ENCODE measurements at regions not wholly inside any gene's neighbourhood (a gene's known extent, or its start where the extent isn't known, plus 50 kb on each side); places are given as distances from the start of the nearest gene placed in this dataset.

- Histone ChIP-seq H3K9ac (ENCODE audit: insufficient read depth, low read length) (no peak overlapping the region), H3K27ac (ENCODE audit: insufficient read depth, low read length) (no peak overlapping the region), H3K4me2 (ENCODE audit: extremely low read depth, insufficient read depth, low read length) (no peak overlapping the region), H3K4me3 (replicated peaks in 1 of 4; ENCODE audit: control extremely low read depth in 1 of 4, insufficient read depth in 1 of 4, low read depth in 3 of 4, low read length in 4 of 4) (no peak overlapping the region), H4K20me1 (ENCODE audit: control insufficient read depth, extremely low read depth, insufficient read depth, low read length) (no peaks in the 10 kb centered on the region), H3K79me2 (ENCODE audit: control insufficient read depth, insufficient read depth, low read length) (no peaks in the 10 kb centered on the region), H3K27me3 (ENCODE audit: control insufficient read depth, insufficient read depth, low read length) (no peaks in the 10 kb centered on the region), H3K9me3 (ENCODE audit: control insufficient read depth, insufficient read depth, low read depth, low read length) (no peaks in the 10 kb centered on the region), H3K36me3 (ENCODE audit: control insufficient read depth, insufficient read depth, low read length) (no peaks in the 10 kb centered on the region), H3K4me1 (ENCODE audit: control insufficient read depth, extremely low read depth, insufficient read depth, low read length) (no peaks in the 10 kb centered on the region), H2AFZ (ENCODE audit: low read length) (no peak overlapping the region)
- DNase-seq (ENCODE audit: low read depth in 2 of 2): no peak
- TF ChIP-seq EZH2 (IDR thresholded peaks at IDR 0.05; ENCODE audit: low read length, missing control alignments): no peak
- TF ChIP-seq CTCF (conservative IDR thresholded peaks at IDR 0.05 in 1 of 2, IDR thresholded peaks at IDR 0.05 in 1 of 2; ENCODE audit: low read depth in 1 of 2, low read length in 2 of 2): no peak
These were observed 391.3 kb upstream of the GRM3 start for GRCh38 chr7:86252406-86252805.

- H3K9ac ChIP-seq (ENCODE audit: insufficient read depth, low read length): no peak overlapping the region
- H3K4me2 ChIP-seq (ENCODE audit: extremely low read depth, insufficient read depth, low read length): no peak overlapping the region
- H3K27me3 ChIP-seq (ENCODE audit: control insufficient read depth, insufficient read depth, low read length): no peaks in the 10 kb centered on the region
- no peaks in the 10 kb centered on the region for H3K79me2 ChIP-seq (ENCODE audit: control insufficient read depth, insufficient read depth, low read length)
- H3K27ac ChIP-seq (ENCODE audit: insufficient read depth, low read length): no peak overlapping the region
- H3K4me3 ChIP-seq (replicated peaks in 1 of 4; ENCODE audit: control extremely low read depth in 1 of 4, insufficient read depth in 1 of 4, low read depth in 3 of 4, low read length in 4 of 4): no peak overlapping the region
- H3K4me1 ChIP-seq (ENCODE audit: control insufficient read depth, extremely low read depth, insufficient read depth, low read length): no peaks in the 10 kb centered on the region
- TF ChIP-seq EZH2 (IDR thresholded peaks at IDR 0.05; ENCODE audit: low read length, missing control alignments) (no peak), CTCF (conservative IDR thresholded peaks at IDR 0.05 in 1 of 2, IDR thresholded peaks at IDR 0.05 in 1 of 2; ENCODE audit: low read depth in 1 of 2, low read length in 2 of 2) (no peak)
- no peaks in the 10 kb centered on the region for H3K9me3 ChIP-seq (ENCODE audit: control insufficient read depth, insufficient read depth, low read depth, low read length)
- DNase-seq (ENCODE audit: low read depth in 2 of 2): no peak
- no peak overlapping the region for H2AFZ ChIP-seq (ENCODE audit: low read length)
- no peaks in the 10 kb centered on the region for H3K36me3 ChIP-seq (ENCODE audit: control insufficient read depth, insufficient read depth, low read length)
- no peaks in the 10 kb centered on the region for H4K20me1 ChIP-seq (ENCODE audit: control insufficient read depth, extremely low read depth, insufficient read depth, low read length)
These were observed 394.7 kb upstream of the GRM3 start for GRCh38 chr7:86248977-86249376.

GRCh38 chr7:86243171-86243570, 400.5 kb upstream of the GRM3 start:
- H3K9ac ChIP-seq (ENCODE audit: insufficient read depth, low read length): no peak overlapping the region
- H2AFZ ChIP-seq (ENCODE audit: low read length): no peak overlapping the region
- H3K27me3 ChIP-seq (ENCODE audit: control insufficient read depth, insufficient read depth, low read length): no peaks in the 10 kb centered on the region
- no peak overlapping the region for H3K4me2 ChIP-seq (ENCODE audit: extremely low read depth, insufficient read depth, low read length)
- no peaks in the 10 kb centered on the region for H3K79me2 ChIP-seq (ENCODE audit: control insufficient read depth, insufficient read depth, low read length)
- no peaks in the 10 kb centered on the region for H3K9me3 ChIP-seq (ENCODE audit: control insufficient read depth, insufficient read depth, low read depth, low read length)
- H4K20me1 ChIP-seq (ENCODE audit: control insufficient read depth, extremely low read depth, insufficient read depth, low read length): no peaks in the 10 kb centered on the region
- no peak overlapping the region for H3K27ac ChIP-seq (ENCODE audit: insufficient read depth, low read length)
- DNase-seq (ENCODE audit: low read depth in 2 of 2): no peak
- no peaks in the 10 kb centered on the region for H3K4me1 ChIP-seq (ENCODE audit: control insufficient read depth, extremely low read depth, insufficient read depth, low read length)
- no peaks in the 10 kb centered on the region for H3K36me3 ChIP-seq (ENCODE audit: control insufficient read depth, insufficient read depth, low read length)
- TF ChIP-seq CTCF (conservative IDR thresholded peaks at IDR 0.05 in 1 of 2, IDR thresholded peaks at IDR 0.05 in 1 of 2; ENCODE audit: low read depth in 1 of 2, low read length in 2 of 2) (no peak), EZH2 (IDR thresholded peaks at IDR 0.05; ENCODE audit: low read length, missing control alignments) (no peak)
- H3K4me3 ChIP-seq (replicated peaks in 1 of 4; ENCODE audit: control extremely low read depth in 1 of 4, insufficient read depth in 1 of 4, low read depth in 3 of 4, low read length in 4 of 4): no peak overlapping the region
